ENCODE measurements at regions not wholly inside any gene's neighbourhood (a gene's known extent, or its start where the extent isn't known, plus 50 kb on each side); places are given as distances from the start of the nearest gene placed in this dataset.
"Not testable (repeated sequence)": the region's sequence is repeated elsewhere in the genome, so short reads cannot be mapped to it uniquely, and the experiment has no call there.

- no peak for DNase-seq (ENCODE audit: low spot score)
Measured at GRCh38 chr6:140535511-140535910, 1161.1 kb upstream of the CITED2 start.

GRCh38 chr6:140533526-140533925, 1159.1 kb upstream of the CITED2 start:
- DNase-seq (ENCODE audit: low spot score): no peak

- DNase-seq (ENCODE audit: low spot score): no peak
Measured at GRCh38 chr6:140504776-140505175, 1130.3 kb upstream of the CITED2 start.

GRCh38 chr6:140500849-140501248, 1126.4 kb upstream of the CITED2 start:
- DNase-seq (ENCODE audit: low spot score): no peak

GRCh38 chr6:140499607-140500006, 1125.2 kb upstream of the CITED2 start:
- no peak for DNase-seq (ENCODE audit: low spot score)

- no peak for DNase-seq (ENCODE audit: low spot score)
Measured at GRCh38 chr6:140494321-140495108, 1120.1 kb upstream of the CITED2 start.

GRCh38 chr6:140493470-140493869, 1119.0 kb upstream of the CITED2 start:
- DNase-seq (ENCODE audit: low spot score): not testable (repeated sequence)

- DNase-seq (ENCODE audit: low spot score): no peak
Measured at GRCh38 chr6:140490081-140490480, 1115.6 kb upstream of the CITED2 start.

- no peak for DNase-seq (ENCODE audit: low spot score)
Measured at GRCh38 chr6:140487586-140487985, 1113.1 kb upstream of the CITED2 start.

- no peak for DNase-seq (ENCODE audit: low spot score)
Measured at GRCh38 chr6:140486450-140487361, 1112.3 kb upstream of the CITED2 start.

- DNase-seq (ENCODE audit: low spot score): peak; percentile 0
Measured at GRCh38 chr6:140485740-140486449, 1111.4 kb upstream of the CITED2 start.

- no peak for DNase-seq (ENCODE audit: low spot score)
Measured at GRCh38 chr6:140480852-140481251, 1106.4 kb upstream of the CITED2 start.

GRCh38 chr6:140478631-140479030, 1104.2 kb upstream of the CITED2 start:
- no peak for DNase-seq (ENCODE audit: low spot score)

- DNase-seq (ENCODE audit: low spot score): no peak
Measured at GRCh38 chr6:140475086-140475485, 1100.6 kb upstream of the CITED2 start.

GRCh38 chr6:140464720-140465119, 1090.3 kb upstream of the CITED2 start:
- DNase-seq (ENCODE audit: low spot score): no peak

GRCh38 chr6:140463312-140463710, 1088.9 kb upstream of the CITED2 start:
- no peak for DNase-seq (ENCODE audit: low spot score)

- no peak for DNase-seq (ENCODE audit: low spot score)
Measured at GRCh38 chr6:140462453-140463311, 1088.2 kb upstream of the CITED2 start.

- no peak for DNase-seq (ENCODE audit: low spot score)
Measured at GRCh38 chr6:140462076-140462452, 1087.6 kb upstream of the CITED2 start.

GRCh38 chr6:140460267-140460666, 1085.8 kb upstream of the CITED2 start:
- DNase-seq (ENCODE audit: low spot score): no peak

GRCh38 chr6:140459209-140459608, 1084.8 kb upstream of the CITED2 start:
- no peak for DNase-seq (ENCODE audit: low spot score)

- no peak for DNase-seq (ENCODE audit: low spot score)
Measured at GRCh38 chr6:140446241-140446640, 1071.8 kb upstream of the CITED2 start.
